ENCODE measurements at regions not wholly inside any gene's neighbourhood (a gene's known extent, or its start where the extent isn't known, plus 50 kb on each side); places are given as distances from the start of the nearest gene placed in this dataset.

- FAIRE-seq (no peak), DNase-seq (ENCODE audit: insufficient read length) (no peak)
- TF ChIP-seq TAF1 (IDR thresholded peaks at IDR 0.05; ENCODE audit: borderline replicate concordance, low read depth, low read length) (no peak), POLR2AphosphoS5 (IDR thresholded peaks at IDR 0.05; ENCODE audit: low read depth, low read length) (no peak), POLR2A (IDR thresholded peaks at IDR 0.05; ENCODE audit: low read depth, low read length) (no peak)
Measured at GRCh38 chr14:51382506-51382905, 142.5 kb downstream of the TMX1 start.

GRCh38 chr14:51386411-51386810, 146.4 kb downstream of the TMX1 start:
- DNase-seq (ENCODE audit: insufficient read length) (no peak), FAIRE-seq (no peak)
- TF ChIP-seq POLR2A (IDR thresholded peaks at IDR 0.05; ENCODE audit: low read depth, low read length) (no peak), TAF1 (IDR thresholded peaks at IDR 0.05; ENCODE audit: borderline replicate concordance, low read depth, low read length) (no peak), POLR2AphosphoS5 (IDR thresholded peaks at IDR 0.05; ENCODE audit: low read depth, low read length) (no peak)

DNA sequence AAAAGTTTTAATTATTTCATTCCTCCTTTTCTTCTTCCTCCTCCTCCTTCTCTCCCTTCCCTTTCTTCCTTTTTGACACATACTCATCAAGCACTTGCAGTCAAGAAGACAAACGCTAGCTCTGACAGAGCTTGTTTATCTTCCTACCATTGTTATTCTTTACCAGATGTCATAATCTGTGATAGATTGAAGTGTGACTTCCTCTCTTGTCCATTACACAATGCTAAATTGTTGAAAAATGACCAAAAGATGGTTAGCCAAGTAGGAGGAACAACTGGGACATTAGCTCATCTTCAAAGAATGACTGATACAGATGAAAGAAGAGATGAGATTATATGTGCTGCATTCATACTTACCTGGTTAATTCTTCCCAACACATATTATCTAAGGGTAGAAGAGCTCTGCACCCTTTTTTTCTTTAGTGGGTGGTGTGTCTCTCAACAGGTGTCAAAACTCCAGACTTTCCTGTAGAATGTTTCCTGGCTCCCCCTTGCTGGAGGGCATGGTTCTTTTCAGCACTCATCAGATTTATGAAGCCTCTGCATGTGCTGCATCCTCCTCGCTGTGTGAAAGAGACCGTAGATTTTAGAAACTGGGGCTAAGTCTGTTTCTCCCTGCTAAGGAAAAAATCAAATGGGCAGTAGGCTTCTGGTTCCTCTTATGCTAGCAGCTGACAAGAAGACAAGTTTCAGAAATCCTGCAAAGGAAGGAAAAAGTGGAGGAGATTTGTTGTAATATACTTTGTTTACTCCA, 147.1 kb downstream of the TMX1 start:
- no peak for DNase-seq (ENCODE audit: insufficient read length)
- no peak for TF ChIP-seq POLR2AphosphoS5 (IDR thresholded peaks at IDR 0.05; ENCODE audit: low read depth, low read length)
- TF ChIP-seq POLR2A (IDR thresholded peaks at IDR 0.05; ENCODE audit: low read depth, low read length): no peak
- FAIRE-seq: no peak

GRCh38 chr14:51392416-51392815, 152.4 kb downstream of the TMX1 start:
- FAIRE-seq: no peak
- no peak for TF ChIP-seq POLR2AphosphoS5 (IDR thresholded peaks at IDR 0.05; ENCODE audit: low read depth, low read length)
- TF ChIP-seq TAF1 (IDR thresholded peaks at IDR 0.05; ENCODE audit: borderline replicate concordance, low read depth, low read length): no peak
- no peak for TF ChIP-seq POLR2A (IDR thresholded peaks at IDR 0.05; ENCODE audit: low read depth, low read length)
- no peak for DNase-seq (ENCODE audit: insufficient read length)

DNA sequence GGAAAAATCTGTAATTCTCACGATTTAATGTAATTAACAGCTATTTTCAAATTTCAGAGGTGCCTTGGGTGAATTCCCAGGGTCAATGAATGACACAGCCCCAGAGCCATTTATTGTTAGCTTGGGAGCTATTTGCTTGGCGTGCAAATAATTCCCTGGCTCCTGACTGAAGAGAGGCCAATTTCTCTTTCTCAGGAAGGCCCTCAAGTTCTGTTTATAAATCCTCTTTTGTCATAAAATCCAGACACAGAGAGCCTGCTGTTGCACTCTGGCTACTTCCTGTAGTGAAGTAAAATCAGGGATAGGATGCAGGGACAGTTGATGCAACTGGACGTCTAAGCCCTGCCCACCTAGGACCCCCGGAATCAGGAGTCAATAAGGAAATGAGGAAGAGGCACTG, 154.3 kb downstream of the TMX1 start:
- FAIRE-seq (no peak), DNase-seq (ENCODE audit: insufficient read length) (no peak)
- TF ChIP-seq POLR2A (IDR thresholded peaks at IDR 0.05; ENCODE audit: low read depth, low read length) (no peak), TAF1 (IDR thresholded peaks at IDR 0.05; ENCODE audit: borderline replicate concordance, low read depth, low read length) (no peak), POLR2AphosphoS5 (IDR thresholded peaks at IDR 0.05; ENCODE audit: low read depth, low read length) (no peak)

GRCh38 chr14:51394804-51395203, 154.8 kb downstream of the TMX1 start:
- DNase-seq (ENCODE audit: insufficient read length) (no peak), FAIRE-seq (no peak)
- TF ChIP-seq POLR2A (IDR thresholded peaks at IDR 0.05; ENCODE audit: low read depth, low read length) (no peak), TAF1 (IDR thresholded peaks at IDR 0.05; ENCODE audit: borderline replicate concordance, low read depth, low read length) (no peak), POLR2AphosphoS5 (IDR thresholded peaks at IDR 0.05; ENCODE audit: low read depth, low read length) (no peak)

DNA sequence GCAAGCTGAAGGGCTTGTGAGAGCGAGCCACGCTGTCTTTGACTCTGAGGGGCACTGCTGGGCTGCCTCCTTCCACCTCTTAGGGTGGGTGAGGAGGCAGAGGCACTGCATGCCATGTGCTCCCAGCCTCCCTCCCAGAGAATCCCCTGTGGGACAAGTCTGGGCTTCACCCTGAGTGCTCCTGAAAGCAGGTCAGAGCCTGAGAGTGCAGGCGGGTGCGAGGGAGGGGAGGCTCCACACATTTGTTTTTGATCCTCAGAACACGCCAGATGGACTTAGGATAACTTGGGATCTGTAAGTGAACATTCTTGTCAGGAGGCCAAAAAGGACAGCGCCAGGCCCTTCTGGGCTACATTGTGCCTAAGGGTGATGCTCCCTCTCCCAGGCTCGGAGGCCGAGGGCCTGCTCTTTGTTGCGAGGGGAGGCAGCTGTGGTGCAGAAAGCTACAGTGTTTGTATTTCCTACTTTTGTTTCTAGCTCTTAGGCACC, 155.4 kb downstream of the TMX1 start:
- DNase-seq (ENCODE audit: insufficient read length): no peak
- TF ChIP-seq POLR2A (IDR thresholded peaks at IDR 0.05; ENCODE audit: low read depth, low read length): no peak
- no peak for TF ChIP-seq TAF1 (IDR thresholded peaks at IDR 0.05; ENCODE audit: borderline replicate concordance, low read depth, low read length)
- TF ChIP-seq POLR2AphosphoS5 (IDR thresholded peaks at IDR 0.05; ENCODE audit: low read depth, low read length): no peak
- no peak for FAIRE-seq

GRCh38 chr14:51396222-51396815, 156.3 kb downstream of the TMX1 start:
- DNase-seq (ENCODE audit: insufficient read length) (no peak), FAIRE-seq (no peak)
- no peak for TF ChIP-seq TAF1 (IDR thresholded peaks at IDR 0.05; ENCODE audit: borderline replicate concordance, low read depth, low read length)
- TF ChIP-seq POLR2AphosphoS5 (IDR thresholded peaks at IDR 0.05; ENCODE audit: low read depth, low read length): no peak

GRCh38 chr14:51398898-51399297, 158.9 kb downstream of the TMX1 start:
- FAIRE-seq (no peak), DNase-seq (ENCODE audit: insufficient read length) (no peak)
- TF ChIP-seq POLR2A (IDR thresholded peaks at IDR 0.05; ENCODE audit: low read depth, low read length) (no peak), TAF1 (IDR thresholded peaks at IDR 0.05; ENCODE audit: borderline replicate concordance, low read depth, low read length) (no peak), POLR2AphosphoS5 (IDR thresholded peaks at IDR 0.05; ENCODE audit: low read depth, low read length) (no peak)

GRCh38 chr14:51400139-51400538, 160.1 kb downstream of the TMX1 start:
- no peak for DNase-seq (ENCODE audit: insufficient read length)
- TF ChIP-seq POLR2A (IDR thresholded peaks at IDR 0.05; ENCODE audit: low read depth, low read length) (no peak), POLR2AphosphoS5 (IDR thresholded peaks at IDR 0.05; ENCODE audit: low read depth, low read length) (no peak), TAF1 (IDR thresholded peaks at IDR 0.05; ENCODE audit: borderline replicate concordance, low read depth, low read length) (no peak)
- FAIRE-seq: no peak

DNA sequence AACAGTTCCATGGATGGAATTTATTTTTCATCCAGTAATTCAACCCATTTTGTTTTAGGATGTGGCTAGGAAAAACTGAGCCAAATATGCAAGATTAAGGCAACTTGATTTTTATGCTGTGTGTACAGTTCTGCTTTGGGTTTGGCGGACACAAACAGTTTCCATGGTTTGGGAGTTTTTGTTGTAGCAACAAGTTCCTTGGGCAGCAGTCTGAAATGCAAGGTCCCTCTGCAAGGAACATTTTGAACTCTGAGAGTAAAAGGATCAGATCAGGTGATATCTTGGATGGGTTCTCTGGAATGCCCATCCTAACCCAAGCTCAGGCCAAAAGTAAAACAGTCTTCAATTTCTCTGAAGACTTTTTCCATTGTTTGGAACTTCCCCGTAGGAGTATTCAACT, 161.2 kb downstream of the TMX1 start:
- DNase-seq (ENCODE audit: insufficient read length): no peak
- FAIRE-seq: no peak
- no peak for TF ChIP-seq TAF1 (IDR thresholded peaks at IDR 0.05; ENCODE audit: borderline replicate concordance, low read depth, low read length)
- no peak for TF ChIP-seq POLR2AphosphoS5 (IDR thresholded peaks at IDR 0.05; ENCODE audit: low read depth, low read length)
- TF ChIP-seq POLR2A (IDR thresholded peaks at IDR 0.05; ENCODE audit: low read depth, low read length): no peak

GRCh38 chr14:51401756-51402155, 161.7 kb downstream of the TMX1 start:
- DNase-seq (ENCODE audit: insufficient read length) (no peak), FAIRE-seq (no peak)
- no peak for TF ChIP-seq POLR2AphosphoS5 (IDR thresholded peaks at IDR 0.05; ENCODE audit: low read depth, low read length)
- TF ChIP-seq TAF1 (IDR thresholded peaks at IDR 0.05; ENCODE audit: borderline replicate concordance, low read depth, low read length): no peak
- TF ChIP-seq POLR2A (IDR thresholded peaks at IDR 0.05; ENCODE audit: low read depth, low read length): no peak
